ENCODE measurements at regions not wholly inside any gene's neighbourhood (a gene's known extent, or its start where the extent isn't known, plus 50 kb on each side); places are given as distances from the start of the nearest gene placed in this dataset.

DNA sequence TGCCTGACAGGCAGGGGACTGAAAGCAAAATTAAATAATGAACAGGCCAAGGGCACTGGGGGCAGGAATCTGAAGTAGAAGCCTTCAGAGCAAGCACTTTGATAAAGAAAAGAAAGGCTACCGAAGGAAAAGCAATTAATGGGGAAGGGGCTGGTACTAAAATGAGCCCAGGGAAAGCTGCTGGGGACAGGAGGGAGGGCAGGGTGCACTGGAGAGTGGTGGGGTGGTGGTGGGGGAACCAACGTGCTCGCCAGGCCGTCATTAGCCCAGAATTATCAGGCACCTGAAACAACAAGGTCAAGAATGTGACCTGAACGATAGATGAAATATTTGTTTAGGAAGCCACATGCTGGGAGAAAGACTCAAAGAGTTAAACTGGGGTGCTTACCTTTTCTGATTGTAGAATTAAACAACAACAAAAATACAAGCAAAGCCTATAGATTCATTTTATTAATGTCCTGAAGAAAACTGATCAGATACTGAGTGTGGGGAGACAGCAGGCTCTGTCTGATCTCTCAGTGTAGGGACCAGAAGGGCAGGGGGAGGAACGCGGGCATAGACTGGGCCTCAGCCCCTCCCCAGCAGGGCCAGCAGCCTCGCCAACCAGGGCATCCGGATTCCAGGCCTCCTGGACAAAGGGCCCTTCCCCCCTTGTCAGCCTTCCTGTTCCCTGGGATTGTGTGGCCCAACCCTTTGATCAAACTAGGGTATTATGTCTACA lies 239.7 kb upstream of the KLF3 start:
- Histone ChIP-seq H3K9ac (ENCODE audit: low read length) (no peak overlapping the region), H3K79me2 (ENCODE audit: insufficient read depth, low read length) (no peaks in the 10 kb centered on the region), H3K4me3 (replicated peaks in 1 of 2; ENCODE audit: low read depth in 1 of 2, low read length in 2 of 2) (no peak overlapping the region), H3K4me2 (ENCODE audit: low read length) (no peak overlapping the region), H3K4me1 (ENCODE audit: control insufficient read depth in 1 of 2, insufficient read depth in 2 of 2, low read length in 2 of 2) (no peaks in the 10 kb centered on the region), H3K9me2 (ENCODE audit: insufficient read depth) (no peaks in the 10 kb centered on the region), H3K36me3 (ENCODE audit: control insufficient read depth in 1 of 2, insufficient read depth in 2 of 2, low read length in 2 of 2) (no peaks in the 10 kb centered on the region), H3K9me3 (ENCODE audit: control insufficient read depth in 1 of 2, insufficient read depth in 1 of 2, low read depth in 1 of 2, low read length in 2 of 2) (no peaks in the 10 kb centered on the region), H4K20me1 (ENCODE audit: insufficient read depth) (no peaks in the 10 kb centered on the region), H3K27ac (ENCODE audit: low read depth, low read length) (no peak overlapping the region), H2AFZ (ENCODE audit: low read depth, low read length, poor library complexity, severe bottlenecking) (no peak overlapping the region), H3K27me3 (ENCODE audit: insufficient read depth, low read length) (no peaks in the 10 kb centered on the region)
- TF ChIP-seq FOSL1 (IDR thresholded peaks at IDR 0.05; ENCODE audit: low read depth) (no peak), EZH2phosphoT487 (IDR thresholded peaks at IDR 0.05; ENCODE audit: borderline replicate concordance) (no peak)
- TF ChIP-seq, protein P1, sequence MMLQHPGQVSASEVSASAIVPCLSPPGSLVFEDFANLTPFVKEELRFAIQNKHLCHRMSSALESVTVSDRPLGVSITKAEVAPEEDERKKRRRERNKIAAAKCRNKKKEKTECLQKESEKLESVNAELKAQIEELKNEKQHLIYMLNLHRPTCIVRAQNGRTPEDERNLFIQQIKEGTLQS (IDR thresholded peaks at IDR 0.05): no peak
- no peak for ATAC-seq
- ChIA-PET CTCF (no interaction called here), POLR2A (no interaction called here), RAD21 (ENCODE audit: low non-redundant PET in 1 of 2, low total read pairs in 2 of 2, uncharacterized antibody in 2 of 2, unreplicated experiment in 2 of 2) (no interaction called here)
- no TSS peak for BruUV-seq (replicated peaks)
- no peak for DNase-seq (ENCODE audit: low read depth, low spot score)
- intact Hi-C loops (cut with micrococcal nuclease): no loop called here

DNA sequence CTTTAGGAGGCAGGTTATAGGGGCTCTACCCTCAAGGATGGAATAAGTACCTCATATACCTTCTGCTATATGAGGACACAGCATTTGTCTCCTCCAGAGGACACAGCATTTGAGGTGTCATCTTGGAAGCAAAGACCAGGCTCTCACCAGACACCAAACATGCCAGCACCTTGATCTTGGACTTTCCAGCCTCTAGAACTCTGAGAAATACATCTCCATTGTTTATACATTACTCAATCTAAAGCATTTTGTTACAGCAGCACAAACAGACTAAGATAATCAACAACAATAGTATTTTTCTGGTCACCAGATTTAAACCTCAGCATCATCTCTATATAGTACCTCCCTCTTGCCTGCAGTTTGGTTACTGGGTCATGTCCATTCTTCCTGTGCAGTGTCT lies 237.5 kb upstream of the KLF3 start:
- Histone ChIP-seq H3K27ac (ENCODE audit: low read depth, low read length) (no peak overlapping the region), H3K4me1 (ENCODE audit: control insufficient read depth in 1 of 2, insufficient read depth in 2 of 2, low read length in 2 of 2) (no peaks in the 10 kb centered on the region), H3K79me2 (ENCODE audit: insufficient read depth, low read length) (no peaks in the 10 kb centered on the region), H3K9me2 (ENCODE audit: insufficient read depth) (no peaks in the 10 kb centered on the region), H3K9ac (ENCODE audit: low read length) (no peak overlapping the region), H3K27me3 (ENCODE audit: insufficient read depth, low read length) (no peaks in the 10 kb centered on the region), H4K20me1 (ENCODE audit: insufficient read depth) (no peaks in the 10 kb centered on the region), H3K9me3 (ENCODE audit: control insufficient read depth in 1 of 2, insufficient read depth in 1 of 2, low read depth in 1 of 2, low read length in 2 of 2) (no peaks in the 10 kb centered on the region), H2AFZ (ENCODE audit: low read depth, low read length, poor library complexity, severe bottlenecking) (no peak overlapping the region), H3K4me2 (ENCODE audit: low read length) (no peak overlapping the region), H3K36me3 (ENCODE audit: control insufficient read depth in 1 of 2, insufficient read depth in 2 of 2, low read length in 2 of 2) (no peaks in the 10 kb centered on the region), H3K4me3 (replicated peaks in 1 of 2; ENCODE audit: low read depth in 1 of 2, low read length in 2 of 2) (no peak overlapping the region)
- intact Hi-C loops (cut with micrococcal nuclease): no loop called here
- CTCF ChIA-PET: no interaction called here
- RAD21 ChIA-PET (ENCODE audit: low non-redundant PET in 1 of 2, low total read pairs in 2 of 2, uncharacterized antibody in 2 of 2, unreplicated experiment in 2 of 2): no interaction called here
- DNase-seq (ENCODE audit: low read depth, low spot score): no peak
- POLR2A ChIA-PET: no interaction called here
- BruUV-seq (replicated peaks): no TSS peak
- no peak for ATAC-seq
- TF ChIP-seq, protein P2, sequence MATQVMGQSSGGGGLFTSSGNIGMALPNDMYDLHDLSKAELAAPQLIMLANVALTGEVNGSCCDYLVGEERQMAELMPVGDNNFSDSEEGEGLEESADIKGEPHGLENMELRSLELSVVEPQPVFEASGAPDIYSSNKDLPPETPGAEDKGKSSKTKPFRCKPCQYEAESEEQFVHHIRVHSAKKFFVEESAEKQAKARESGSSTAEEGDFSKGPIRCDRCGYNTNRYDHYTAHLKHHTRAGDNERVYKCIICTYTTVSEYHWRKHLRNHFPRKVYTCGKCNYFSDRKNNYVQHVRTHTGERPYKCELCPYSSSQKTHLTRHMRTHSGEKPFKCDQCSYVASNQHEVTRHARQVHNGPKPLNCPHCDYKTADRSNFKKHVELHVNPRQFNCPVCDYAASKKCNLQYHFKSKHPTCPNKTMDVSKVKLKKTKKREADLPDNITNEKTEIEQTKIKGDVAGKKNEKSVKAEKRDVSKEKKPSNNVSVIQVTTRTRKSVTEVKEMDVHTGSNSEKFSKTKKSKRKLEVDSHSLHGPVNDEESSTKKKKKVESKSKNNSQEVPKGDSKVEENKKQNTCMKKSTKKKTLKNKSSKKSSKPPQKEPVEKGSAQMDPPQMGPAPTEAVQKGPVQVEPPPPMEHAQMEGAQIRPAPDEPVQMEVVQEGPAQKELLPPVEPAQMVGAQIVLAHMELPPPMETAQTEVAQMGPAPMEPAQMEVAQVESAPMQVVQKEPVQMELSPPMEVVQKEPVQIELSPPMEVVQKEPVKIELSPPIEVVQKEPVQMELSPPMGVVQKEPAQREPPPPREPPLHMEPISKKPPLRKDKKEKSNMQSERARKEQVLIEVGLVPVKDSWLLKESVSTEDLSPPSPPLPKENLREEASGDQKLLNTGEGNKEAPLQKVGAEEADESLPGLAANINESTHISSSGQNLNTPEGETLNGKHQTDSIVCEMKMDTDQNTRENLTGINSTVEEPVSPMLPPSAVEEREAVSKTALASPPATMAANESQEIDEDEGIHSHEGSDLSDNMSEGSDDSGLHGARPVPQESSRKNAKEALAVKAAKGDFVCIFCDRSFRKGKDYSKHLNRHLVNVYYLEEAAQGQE (IDR thresholded peaks at IDR 0.05; ENCODE audit: low read depth): no peak
- TF ChIP-seq SRF (IDR thresholded peaks at IDR 0.05; ENCODE audit: low read depth): no peak
- TF ChIP-seq TCF7L2 (IDR thresholded peaks at IDR 0.05; ENCODE audit: borderline replicate concordance, extremely low read depth, insufficient read depth, insufficient read length): no peak
- TF ChIP-seq CEBPB (IDR thresholded peaks at IDR 0.05; ENCODE audit: low read depth): no peak
- TF ChIP-seq, protein P3, sequence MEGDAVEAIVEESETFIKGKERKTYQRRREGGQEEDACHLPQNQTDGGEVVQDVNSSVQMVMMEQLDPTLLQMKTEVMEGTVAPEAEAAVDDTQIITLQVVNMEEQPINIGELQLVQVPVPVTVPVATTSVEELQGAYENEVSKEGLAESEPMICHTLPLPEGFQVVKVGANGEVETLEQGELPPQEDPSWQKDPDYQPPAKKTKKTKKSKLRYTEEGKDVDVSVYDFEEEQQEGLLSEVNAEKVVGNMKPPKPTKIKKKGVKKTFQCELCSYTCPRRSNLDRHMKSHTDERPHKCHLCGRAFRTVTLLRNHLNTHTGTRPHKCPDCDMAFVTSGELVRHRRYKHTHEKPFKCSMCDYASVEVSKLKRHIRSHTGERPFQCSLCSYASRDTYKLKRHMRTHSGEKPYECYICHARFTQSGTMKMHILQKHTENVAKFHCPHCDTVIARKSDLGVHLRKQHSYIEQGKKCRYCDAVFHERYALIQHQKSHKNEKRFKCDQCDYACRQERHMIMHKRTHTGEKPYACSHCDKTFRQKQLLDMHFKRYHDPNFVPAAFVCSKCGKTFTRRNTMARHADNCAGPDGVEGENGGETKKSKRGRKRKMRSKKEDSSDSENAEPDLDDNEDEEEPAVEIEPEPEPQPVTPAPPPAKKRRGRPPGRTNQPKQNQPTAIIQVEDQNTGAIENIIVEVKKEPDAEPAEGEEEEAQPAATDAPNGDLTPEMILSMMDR (IDR thresholded peaks at IDR 0.05 in 2 of 3, conservative IDR thresholded peaks at IDR 0.05 in 1 of 3; ENCODE audit: borderline replicate concordance in 1 of 3, insufficient read depth in 1 of 3, low read depth in 2 of 3, low read length in 2 of 3): no peak
- TF ChIP-seq EZH2 (IDR thresholded peaks at IDR 0.05): no peak
